ENCODE measurements at regions not wholly inside any gene's neighbourhood (a gene's known extent, or its start where the extent isn't known, plus 50 kb on each side); places are given as distances from the start of the nearest gene placed in this dataset.

- FAIRE-seq = no peak
- no peaks in the 10 kb centered on the region for H3K79me2 ChIP-seq (ENCODE audit: insufficient read depth, low read length)
- no peaks in the 10 kb centered on the region for H3K4me1 ChIP-seq (ENCODE audit: insufficient read depth, low read length)
- ATAC-seq = no peak
- H2AFZ ChIP-seq (ENCODE audit: low read length) = no peak overlapping the region
- no peak overlapping the region for H3K4me3 ChIP-seq (replicated peaks in 1 of 3; ENCODE audit: insufficient read depth in 1 of 3, low read depth in 2 of 3, low read length in 3 of 3)
- TF ChIP-seq, protein P1, sequence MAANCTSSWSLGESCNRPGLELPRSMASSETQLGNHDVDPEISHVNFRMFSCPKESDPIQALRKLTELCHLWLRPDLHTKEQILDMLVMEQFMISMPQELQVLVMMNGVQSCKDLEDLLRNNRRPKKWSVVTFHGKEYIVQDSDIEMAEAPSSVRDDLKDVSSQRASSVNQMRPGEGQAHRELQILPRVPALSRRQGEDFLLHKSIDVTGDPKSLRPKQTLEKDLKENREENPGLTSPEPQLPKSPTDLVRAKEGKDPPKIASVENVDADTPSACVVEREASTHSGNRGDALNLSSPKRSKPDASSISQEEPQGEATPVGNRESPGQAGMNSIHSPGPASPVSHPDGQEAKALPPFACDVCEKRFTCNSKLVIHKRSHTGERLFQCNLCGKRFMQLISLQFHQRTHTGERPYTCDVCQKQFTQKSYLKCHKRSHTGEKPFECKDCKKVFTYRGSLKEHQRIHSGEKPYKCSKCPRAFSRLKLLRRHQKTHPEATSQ (CRISPR knock-in tag; IDR thresholded peaks at IDR 0.05; ENCODE audit: borderline replicate concordance) = no peak
- TF ChIP-seq RBM22 (optimal IDR thresholded peaks at IDR 0.05; ENCODE audit: low read length) = no peak
- TF ChIP-seq CREB3 (CRISPR knock-in tag; IDR thresholded peaks at IDR 0.05) = no peak
- TF ChIP-seq SIX1 (CRISPR knock-in tag; IDR thresholded peaks at IDR 0.05; ENCODE audit: borderline replicate concordance) = no peak
- H3K36me3 ChIP-seq (replicated peaks in 1 of 2; ENCODE audit: control insufficient read depth in 1 of 2, insufficient read depth in 2 of 2, low read length in 2 of 2) = no peaks in the 10 kb centered on the region
- no peaks in the 10 kb centered on the region for H4K20me1 ChIP-seq (ENCODE audit: insufficient read depth, low read length)
- H3K9ac ChIP-seq (ENCODE audit: insufficient read depth, low read depth, low read length) = no peak overlapping the region
- CTCF ChIA-PET (ENCODE audit: low intra/inter-chr PET ratio, low total read pairs) = no interaction called here
- no peak for DNase-seq (ENCODE audit: low spot score)
- H3K9me3 ChIP-seq (ENCODE audit: low read length) = peaks cover 10% of the 10 kb centered on the region
- intact Hi-C loops (cut with micrococcal nuclease; ENCODE audit: unreplicated experiment) = no loop called here
- BruUV-seq (replicated peaks) = no TSS peak
- no peak overlapping the region for H3K4me2 ChIP-seq (ENCODE audit: low read depth, low read length)
- 6% methylated on average over 2 of the region's 2 CpGs for WGBS (ENCODE audit: low lambda C conversion rate)
- no peak overlapping the region for H3K27ac ChIP-seq (ENCODE audit: extremely low read length, insufficient read depth, low read length)
- POLR2A ChIA-PET = no interaction called here
- in situ Hi-C loops (cut with HindIII; ENCODE audit: extremely low pct_ligation_motif_present, low pct_unique_long_range_greater_than_20kb) = no loop called here
- no peaks in the 10 kb centered on the region for H3K27me3 ChIP-seq (ENCODE audit: control insufficient read depth in 1 of 2, insufficient read depth in 2 of 2, low read length in 2 of 2)
These were observed 125.0 kb upstream of the GRIK2 start for GRCh38 chr6:101268541-101268940.

- Histone ChIP-seq H3K4me3 (replicated peaks in 1 of 3; ENCODE audit: insufficient read depth in 1 of 3, low read depth in 2 of 3, low read length in 3 of 3) (no peak overlapping the region), H3K4me1 (ENCODE audit: insufficient read depth, low read length) (no peaks in the 10 kb centered on the region), H3K4me2 (ENCODE audit: low read depth, low read length) (no peak overlapping the region), H3K27me3 (ENCODE audit: control insufficient read depth in 1 of 2, insufficient read depth in 2 of 2, low read length in 2 of 2) (no peaks in the 10 kb centered on the region), H4K20me1 (ENCODE audit: insufficient read depth, low read length) (no peaks in the 10 kb centered on the region), H3K27ac (ENCODE audit: extremely low read length, insufficient read depth, low read length) (no peak overlapping the region), H3K9ac (ENCODE audit: insufficient read depth, low read depth, low read length) (no peak overlapping the region), H3K36me3 (replicated peaks in 1 of 2; ENCODE audit: control insufficient read depth in 1 of 2, insufficient read depth in 2 of 2, low read length in 2 of 2) (no peaks in the 10 kb centered on the region), H2AFZ (ENCODE audit: low read length) (no peak overlapping the region), H3K9me3 (ENCODE audit: low read length) (no peaks in the 10 kb centered on the region), H3K79me2 (ENCODE audit: insufficient read depth, low read length) (no peaks in the 10 kb centered on the region)
- intact Hi-C loops (cut with micrococcal nuclease; ENCODE audit: unreplicated experiment) = no loop called here
- in situ Hi-C loops (cut with HindIII; ENCODE audit: extremely low pct_ligation_motif_present, low pct_unique_long_range_greater_than_20kb) = no loop called here
- BruUV-seq (replicated peaks) = no TSS peak
- FAIRE-seq (no peak), ATAC-seq (no peak), DNase-seq (ENCODE audit: low spot score) (no peak)
- no peak for TF ChIP-seq RNF2 (conservative IDR thresholded peaks at IDR 0.05; ENCODE audit: low read depth)
- CTCF ChIA-PET (ENCODE audit: low intra/inter-chr PET ratio, low total read pairs) = no interaction called here
- POLR2A ChIA-PET = no interaction called here
- 75% methylated on average over 5 of the region's 5 CpGs for WGBS (ENCODE audit: low lambda C conversion rate)
These were observed 118.3 kb upstream of the GRIK2 start for GRCh38 chr6:101275251-101275650.
